Ishikawa (cell line): ENCODE measurements at regions not wholly inside any gene's neighbourhood (a gene's known extent, or its start where the extent isn't known, plus 50 kb on each side); places are given as distances from the start of the nearest gene placed in this dataset.

Experiments used
- CEBPB ChIP-seq: IDR thresholded peaks from 2 replicates; pipeline ENCODE4 v1.6.1; 2012
- CREB1 ChIP-seq: IDR thresholded peaks from 2 replicates; pipeline ENCODE4 v1.6.1; 2012; ENCODE audit warnings: low read depth
- EGR1 ChIP-seq: IDR thresholded peaks from 2 replicates; pipeline ENCODE4 v1.6.1; 2012
- EP300 ChIP-seq: IDR thresholded peaks from 2 replicates; pipeline ENCODE4 v1.6.1; 2012; ENCODE audit warnings: borderline replicate concordance
- FOXM1 ChIP-seq: IDR thresholded peaks from 2 replicates; pipeline ENCODE4 v1.6.1; 2012; ENCODE audit warnings: low read depth, borderline replicate concordance
- NFIC ChIP-seq: IDR thresholded peaks from 2 replicates; pipeline ENCODE4 v1.6.1; 2012
- RAD21 ChIP-seq: IDR thresholded peaks from 2 replicates; pipeline ENCODE4 v1.6.1; 2012; ENCODE audit warnings: low read depth
- TAF1 ChIP-seq: IDR thresholded peaks from 2 replicates; pipeline ENCODE4 v1.6.1; 2012; ENCODE audit warnings: low read depth, mild to moderate bottlenecking
- TCF12 ChIP-seq: IDR thresholded peaks from 2 replicates; pipeline ENCODE4 v1.6.1; 2012; ENCODE audit warnings: low read depth
- TEAD4 ChIP-seq: IDR thresholded peaks from 2 replicates; pipeline ENCODE4 v1.6.1; 2012
- YY1 ChIP-seq: IDR thresholded peaks from 2 replicates; pipeline ENCODE4 v1.6.1; 2012; ENCODE audit warnings: low read depth
- ZBTB7A ChIP-seq: IDR thresholded peaks from 2 replicates; pipeline ENCODE4 v1.6.1; 2012; ENCODE audit warnings: low read depth
- TF ChIP-seq, protein P1 (sequence below): IDR thresholded peaks from 2 replicates; pipeline ENCODE4 v1.6.1; 2012; ENCODE audit warnings: low read depth, mild to moderate bottlenecking
- TF ChIP-seq, protein P2 (sequence below): IDR thresholded peaks from 2 replicates; pipeline ENCODE4 v1.6.1; 2012
- TF ChIP-seq, protein P3 (sequence below): IDR thresholded peaks from 2 replicates; pipeline ENCODE4 v1.6.1; 2012

DNA sequence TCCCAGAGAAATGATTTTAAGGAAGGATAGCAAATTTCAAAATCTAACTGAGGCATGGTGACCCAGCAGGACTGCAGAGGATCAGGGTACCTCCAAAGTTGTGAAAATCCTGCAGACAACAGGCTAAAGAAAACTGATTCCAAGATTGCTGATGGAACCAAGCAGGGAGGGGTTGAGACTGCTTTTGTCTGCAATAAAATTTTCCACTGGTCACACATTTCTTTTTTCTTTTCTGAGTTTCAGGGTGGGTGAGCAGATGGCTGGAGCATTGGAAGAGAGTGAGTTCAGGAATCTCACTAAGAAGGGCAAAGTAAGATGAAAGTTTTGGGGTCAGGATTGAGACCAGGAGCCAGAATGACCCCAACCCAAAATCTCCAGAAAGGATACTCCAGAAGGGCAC is 321.0 kb downstream of the TNS1 start:
- TF ChIP-seq NFIC: no peak
- TF ChIP-seq CEBPB: no peak
- no peak for TF ChIP-seq YY1
- no peak for TF ChIP-seq EGR1
- no peak for TF ChIP-seq TEAD4
- no peak for TF ChIP-seq FOXM1
- TF ChIP-seq TAF1: no peak
- TF ChIP-seq CREB1: no peak
- TF ChIP-seq, protein P1, sequence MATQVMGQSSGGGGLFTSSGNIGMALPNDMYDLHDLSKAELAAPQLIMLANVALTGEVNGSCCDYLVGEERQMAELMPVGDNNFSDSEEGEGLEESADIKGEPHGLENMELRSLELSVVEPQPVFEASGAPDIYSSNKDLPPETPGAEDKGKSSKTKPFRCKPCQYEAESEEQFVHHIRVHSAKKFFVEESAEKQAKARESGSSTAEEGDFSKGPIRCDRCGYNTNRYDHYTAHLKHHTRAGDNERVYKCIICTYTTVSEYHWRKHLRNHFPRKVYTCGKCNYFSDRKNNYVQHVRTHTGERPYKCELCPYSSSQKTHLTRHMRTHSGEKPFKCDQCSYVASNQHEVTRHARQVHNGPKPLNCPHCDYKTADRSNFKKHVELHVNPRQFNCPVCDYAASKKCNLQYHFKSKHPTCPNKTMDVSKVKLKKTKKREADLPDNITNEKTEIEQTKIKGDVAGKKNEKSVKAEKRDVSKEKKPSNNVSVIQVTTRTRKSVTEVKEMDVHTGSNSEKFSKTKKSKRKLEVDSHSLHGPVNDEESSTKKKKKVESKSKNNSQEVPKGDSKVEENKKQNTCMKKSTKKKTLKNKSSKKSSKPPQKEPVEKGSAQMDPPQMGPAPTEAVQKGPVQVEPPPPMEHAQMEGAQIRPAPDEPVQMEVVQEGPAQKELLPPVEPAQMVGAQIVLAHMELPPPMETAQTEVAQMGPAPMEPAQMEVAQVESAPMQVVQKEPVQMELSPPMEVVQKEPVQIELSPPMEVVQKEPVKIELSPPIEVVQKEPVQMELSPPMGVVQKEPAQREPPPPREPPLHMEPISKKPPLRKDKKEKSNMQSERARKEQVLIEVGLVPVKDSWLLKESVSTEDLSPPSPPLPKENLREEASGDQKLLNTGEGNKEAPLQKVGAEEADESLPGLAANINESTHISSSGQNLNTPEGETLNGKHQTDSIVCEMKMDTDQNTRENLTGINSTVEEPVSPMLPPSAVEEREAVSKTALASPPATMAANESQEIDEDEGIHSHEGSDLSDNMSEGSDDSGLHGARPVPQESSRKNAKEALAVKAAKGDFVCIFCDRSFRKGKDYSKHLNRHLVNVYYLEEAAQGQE: no peak
- no peak for TF ChIP-seq TCF12
- TF ChIP-seq, protein P2, sequence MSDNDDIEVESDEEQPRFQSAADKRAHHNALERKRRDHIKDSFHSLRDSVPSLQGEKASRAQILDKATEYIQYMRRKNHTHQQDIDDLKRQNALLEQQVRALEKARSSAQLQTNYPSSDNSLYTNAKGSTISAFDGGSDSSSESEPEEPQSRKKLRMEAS: no peak
- TF ChIP-seq RAD21: no peak

DNA sequence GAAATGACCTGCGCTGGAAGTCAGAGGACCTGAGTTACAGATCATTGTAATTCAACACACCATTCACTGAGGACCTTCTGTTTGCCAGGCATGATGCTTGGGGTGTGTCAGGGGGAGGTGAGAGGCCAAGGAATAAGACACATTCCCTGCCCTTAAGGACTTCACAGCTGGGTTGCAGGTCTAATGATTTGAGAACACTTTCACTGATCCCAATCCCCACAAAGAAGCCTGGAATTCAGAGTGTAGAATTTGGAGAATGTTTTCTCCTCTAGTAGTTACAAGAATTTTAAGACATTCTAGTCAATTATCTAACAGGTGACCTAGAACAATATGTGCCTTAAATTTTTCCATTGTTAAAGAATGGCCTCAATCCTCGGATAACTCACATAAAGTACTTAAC is 322.4 kb downstream of the TNS1 start:
- TF ChIP-seq EP300: no peak
- no peak for TF ChIP-seq RAD21
- TF ChIP-seq YY1: no peak
- TF ChIP-seq ZBTB7A: no peak
- TF ChIP-seq FOXM1: no peak
- TF ChIP-seq, protein P3, sequence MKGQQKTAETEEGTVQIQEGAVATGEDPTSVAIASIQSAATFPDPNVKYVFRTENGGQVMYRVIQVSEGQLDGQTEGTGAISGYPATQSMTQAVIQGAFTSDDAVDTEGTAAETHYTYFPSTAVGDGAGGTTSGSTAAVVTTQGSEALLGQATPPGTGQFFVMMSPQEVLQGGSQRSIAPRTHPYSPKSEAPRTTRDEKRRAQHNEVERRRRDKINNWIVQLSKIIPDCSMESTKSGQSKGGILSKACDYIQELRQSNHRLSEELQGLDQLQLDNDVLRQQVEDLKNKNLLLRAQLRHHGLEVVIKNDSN: no peak
- no peak for TF ChIP-seq TAF1
- no peak for TF ChIP-seq TEAD4
- no peak for TF ChIP-seq CREB1
- no peak for TF ChIP-seq CEBPB
- TF ChIP-seq NFIC: no peak
- TF ChIP-seq, protein P2: no peak
- TF ChIP-seq, protein P1: no peak
- no peak for TF ChIP-seq TCF12
- TF ChIP-seq EGR1: no peak

DNA sequence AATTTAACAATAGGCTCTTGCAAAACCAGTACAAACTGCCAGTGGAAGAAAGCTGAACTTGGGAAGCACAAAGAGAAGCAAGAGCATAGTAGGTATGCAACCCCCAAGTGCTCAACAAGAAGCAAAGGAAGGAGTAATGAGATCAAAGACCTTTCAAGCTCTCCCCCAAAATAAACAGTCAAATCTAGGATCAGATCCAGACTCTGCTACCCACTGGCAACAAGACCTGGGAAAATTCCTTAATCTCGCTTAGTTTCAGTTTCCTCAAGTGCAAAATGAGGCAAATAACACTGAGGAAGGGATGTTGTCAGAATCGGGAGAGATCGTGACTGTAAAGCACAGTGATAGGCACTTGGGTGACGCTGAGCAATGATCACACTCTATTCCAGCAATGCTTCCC is 329.2 kb downstream of the TNS1 start:
- no peak for TF ChIP-seq CREB1
- TF ChIP-seq, protein P2: no peak
- TF ChIP-seq TAF1: no peak
- TF ChIP-seq NFIC: no peak
- TF ChIP-seq EGR1: no peak
- TF ChIP-seq TCF12: no peak
- TF ChIP-seq RAD21: no peak
- TF ChIP-seq EP300: no peak

DNA sequence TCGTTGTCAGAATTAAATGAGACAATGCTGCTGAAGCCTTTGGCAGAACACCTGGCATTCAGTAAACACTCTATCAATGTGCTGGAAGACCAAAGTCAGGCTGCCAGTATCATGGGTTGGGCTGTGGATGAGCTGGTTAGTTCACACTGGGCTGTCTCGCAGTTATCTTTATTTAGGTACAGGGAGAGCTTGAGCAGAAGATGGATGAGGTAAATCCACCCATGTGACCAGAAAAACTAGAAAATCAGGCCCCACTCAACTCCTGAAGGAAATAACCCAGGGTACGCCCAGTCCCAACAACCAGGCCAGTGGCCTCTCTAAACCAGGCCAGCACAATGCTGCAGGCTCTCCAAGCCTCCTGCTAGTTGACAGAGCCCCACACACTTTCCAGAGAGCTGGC is 330.3 kb downstream of the TNS1 start:
- TF ChIP-seq, protein P2: no peak
- TF ChIP-seq RAD21 (no peak), NFIC (no peak), TAF1 (no peak), TEAD4 (no peak), EP300 (no peak)
- TF ChIP-seq, protein P1: no peak

DNA sequence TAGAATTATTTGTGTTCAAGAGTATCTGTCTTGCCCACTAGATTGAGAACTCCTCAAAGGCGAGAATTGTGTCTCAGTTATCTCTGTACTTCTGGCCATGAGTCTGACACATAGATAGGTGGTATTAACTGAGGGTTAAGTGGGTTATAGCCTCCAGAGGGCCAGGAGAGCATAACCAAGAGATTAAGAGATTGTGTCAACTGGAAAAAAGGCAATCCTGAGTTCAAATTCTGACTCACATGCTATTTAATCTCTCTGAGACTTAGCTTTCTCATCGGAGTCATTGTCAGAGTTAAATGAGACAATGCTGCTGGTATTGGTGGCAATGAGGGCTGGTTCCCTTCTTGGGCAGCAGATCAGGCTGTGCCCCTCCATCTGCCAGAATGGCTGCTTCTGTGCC is 330.9 kb downstream of the TNS1 start:
- TF ChIP-seq, protein P3: no peak
- no peak for TF ChIP-seq NFIC
- TF ChIP-seq CEBPB: no peak
- no peak for TF ChIP-seq EGR1
- TF ChIP-seq EP300: no peak
- TF ChIP-seq RAD21: no peak
- TF ChIP-seq YY1: no peak
- no peak for TF ChIP-seq TAF1
- TF ChIP-seq, protein P1: no peak
- no peak for TF ChIP-seq TEAD4
- TF ChIP-seq, protein P2: no peak
- TF ChIP-seq ZBTB7A: no peak
- no peak for TF ChIP-seq TCF12
